Testis (tissue), 2 donors: ENCODE measurements at regions not wholly inside any gene's neighbourhood (a gene's known extent, or its start where the extent isn't known, plus 50 kb on each side); places are given as distances from the start of the nearest gene placed in this dataset.
"Not testable (repeated sequence)": the region's sequence is repeated elsewhere in the genome, so short reads cannot be mapped to it uniquely, and the experiment has no call there.

Experiments used
- DNase-seq: peaks from one replicate; pipeline ENCODE4 v3.0.0-alpha.2; 2019
- H3K27ac ChIP-seq, 2 donors: fragments of 200-600 bp; sonication (generic); one replicate each; pipeline ENCODE4 v1.5.1; 2019
- H3K27me3 ChIP-seq: fragments of 200-600 bp; sonication (generic); one replicate; pipeline ENCODE4 v1.5.1; 2019
- H3K36me3 ChIP-seq: fragments of 200-600 bp; sonication (generic); one replicate; pipeline ENCODE4 v1.5.1; 2017; ENCODE audit warnings: low read depth; ENCODE audit errors: missing control alignments
- H3K4me1 ChIP-seq: fragments of 200-600 bp; sonication (generic); one replicate; pipeline ENCODE4 v1.5.1; 2019
- H3K4me3 ChIP-seq, 2 donors: fragments of 200-600 bp; sonication (generic); one replicate each; pipeline ENCODE4 v1.5.1; 2017 to 2019
- H3K9me3 ChIP-seq: fragments of 200-600 bp; sonication (generic); one replicate; pipeline ENCODE4 v1.5.1; 2017
- POLR2A ChIP-seq: fragments of 450-650 bp; IDR thresholded peaks from one replicate; pipeline ENCODE4 v1.6.1; 2017; ENCODE audit warnings: antibody characterized with exemption, mild to moderate bottlenecking, moderate library complexity
- WGBS, 2 donors: methylation state at CpG; one replicate each; pipeline ENCODE4 v1.1.5; 2018; 5-methylcytosine and 5-hydroxymethylcytosine counted together
- intact Hi-C: fragments of 100-400 bp; cut with DNase I; formaldehyde crosslinking; loops from one replicate; pipeline ENCODE4 v1.15.1; 2023; ENCODE audit warnings: low total_unique reads
- TF ChIP-seq, protein P1 (sequence below), 3 experiments: fragments of 450-650 bp in 2 of 3; fragments of 200-600 bp in 1 of 3; sonication (generic) in 1 of 3; IDR thresholded peaks; one replicate each; pipeline ENCODE4 v1.5.1; 2016 to 2019; ENCODE audit warnings: antibody characterized with exemption in 3 of 3, mild to moderate bottlenecking in 2 of 3, moderate library complexity in 1 of 3

DNA sequence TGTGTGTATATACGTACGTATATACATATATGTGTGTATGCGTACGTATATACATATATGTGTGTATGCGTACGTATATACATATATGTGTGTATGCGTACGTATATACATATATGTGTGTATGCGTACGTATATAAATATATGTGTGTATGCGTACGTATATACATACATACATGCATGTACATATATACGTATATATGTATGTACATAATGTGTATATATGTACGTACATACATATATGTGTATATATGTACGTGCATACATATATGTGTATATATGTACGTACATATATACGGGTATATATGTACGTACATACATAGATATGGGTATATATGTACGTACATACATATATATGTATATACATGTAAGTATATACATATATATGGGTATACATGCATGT, 332.1 kb downstream of the CRPPA start:
- no peaks in the 10 kb centered on the region for H3K9me3 ChIP-seq
- DNase-seq, result no peak
- intact Hi-C loops, result no loop called here
- no peaks in the 10 kb centered on the region for H3K27me3 ChIP-seq
- H3K27ac ChIP-seq, result no peak overlapping the region
- no peak for TF ChIP-seq POLR2A
- TF ChIP-seq, protein P1, sequence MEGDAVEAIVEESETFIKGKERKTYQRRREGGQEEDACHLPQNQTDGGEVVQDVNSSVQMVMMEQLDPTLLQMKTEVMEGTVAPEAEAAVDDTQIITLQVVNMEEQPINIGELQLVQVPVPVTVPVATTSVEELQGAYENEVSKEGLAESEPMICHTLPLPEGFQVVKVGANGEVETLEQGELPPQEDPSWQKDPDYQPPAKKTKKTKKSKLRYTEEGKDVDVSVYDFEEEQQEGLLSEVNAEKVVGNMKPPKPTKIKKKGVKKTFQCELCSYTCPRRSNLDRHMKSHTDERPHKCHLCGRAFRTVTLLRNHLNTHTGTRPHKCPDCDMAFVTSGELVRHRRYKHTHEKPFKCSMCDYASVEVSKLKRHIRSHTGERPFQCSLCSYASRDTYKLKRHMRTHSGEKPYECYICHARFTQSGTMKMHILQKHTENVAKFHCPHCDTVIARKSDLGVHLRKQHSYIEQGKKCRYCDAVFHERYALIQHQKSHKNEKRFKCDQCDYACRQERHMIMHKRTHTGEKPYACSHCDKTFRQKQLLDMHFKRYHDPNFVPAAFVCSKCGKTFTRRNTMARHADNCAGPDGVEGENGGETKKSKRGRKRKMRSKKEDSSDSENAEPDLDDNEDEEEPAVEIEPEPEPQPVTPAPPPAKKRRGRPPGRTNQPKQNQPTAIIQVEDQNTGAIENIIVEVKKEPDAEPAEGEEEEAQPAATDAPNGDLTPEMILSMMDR (IDR thresholded peaks at IDR 0.05), result no peak
- WGBS, 2 donors, result 90 to 91% methylated on average over 19 of the region's 19 CpGs
- H3K36me3 ChIP-seq, result no peaks in the 10 kb centered on the region
- no peaks in the 10 kb centered on the region for H3K4me1 ChIP-seq
- no peak overlapping the region for H3K4me3 ChIP-seq

DNA sequence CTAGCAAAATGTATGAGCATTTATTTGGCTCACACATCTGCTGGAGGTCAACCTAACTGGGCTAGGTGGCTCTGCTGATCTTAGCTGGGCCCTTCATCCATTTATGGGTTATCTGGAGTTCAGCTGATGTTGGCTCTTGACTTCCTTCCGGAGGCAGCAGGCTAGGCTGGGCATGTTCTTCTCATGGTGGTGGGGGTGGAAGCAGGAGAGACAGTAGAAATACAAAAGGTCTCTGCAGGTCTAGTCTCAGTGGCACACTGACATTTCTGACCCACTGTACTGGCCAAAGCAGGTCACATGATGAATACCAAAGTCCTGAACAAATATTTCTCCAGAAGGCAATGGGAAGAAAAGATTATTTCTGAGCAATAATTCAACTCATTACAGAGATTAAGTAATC, 334.6 kb downstream of the CRPPA start:
- H3K4me3 ChIP-seq, result no peak overlapping the region
- H3K27me3 ChIP-seq, result no peaks in the 10 kb centered on the region
- intact Hi-C loops, result no loop called here
- TF ChIP-seq POLR2A, result no peak
- TF ChIP-seq, protein P1 (IDR thresholded peaks at IDR 0.05), result no peak
- H3K36me3 ChIP-seq, result no peaks in the 10 kb centered on the region
- DNase-seq, result no peak
- H3K27ac ChIP-seq, result no peak overlapping the region
- H3K4me1 ChIP-seq, result no peaks in the 10 kb centered on the region
- no peaks in the 10 kb centered on the region for H3K9me3 ChIP-seq
- WGBS, 2 donors, result 87 to 100% methylated on average over 1 of the region's 1 CpG

DNA sequence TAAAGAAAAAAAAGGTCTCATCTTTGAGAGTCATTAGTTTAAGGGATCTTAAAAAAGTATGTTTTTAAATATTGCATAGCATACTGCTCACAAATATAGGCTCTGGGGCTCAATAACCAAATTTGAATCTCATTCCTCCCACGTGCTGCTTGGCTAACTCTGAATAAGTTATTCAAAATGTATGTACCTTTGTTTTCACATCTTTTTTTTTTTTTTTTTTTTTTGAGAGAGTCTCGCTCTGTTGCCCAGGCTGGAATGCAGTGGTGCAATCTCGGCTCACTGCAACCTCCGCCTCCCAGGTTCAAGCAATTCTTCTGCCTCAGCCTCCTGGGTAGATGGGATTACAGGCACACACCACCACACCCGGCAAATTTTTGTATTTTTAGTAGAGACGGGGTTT, 335.6 kb downstream of the CRPPA start:
- 88 to 91% methylated on average over 6 of the region's 6 CpGs for WGBS, 2 donors
- H3K9me3 ChIP-seq, intact Hi-C loops, DNase-seq, H3K4me3 ChIP-seq, H3K27me3 ChIP-seq, H3K4me1 ChIP-seq, H3K27ac ChIP-seq, H3K36me3 ChIP-seq: not testable (repeated sequence)

DNA sequence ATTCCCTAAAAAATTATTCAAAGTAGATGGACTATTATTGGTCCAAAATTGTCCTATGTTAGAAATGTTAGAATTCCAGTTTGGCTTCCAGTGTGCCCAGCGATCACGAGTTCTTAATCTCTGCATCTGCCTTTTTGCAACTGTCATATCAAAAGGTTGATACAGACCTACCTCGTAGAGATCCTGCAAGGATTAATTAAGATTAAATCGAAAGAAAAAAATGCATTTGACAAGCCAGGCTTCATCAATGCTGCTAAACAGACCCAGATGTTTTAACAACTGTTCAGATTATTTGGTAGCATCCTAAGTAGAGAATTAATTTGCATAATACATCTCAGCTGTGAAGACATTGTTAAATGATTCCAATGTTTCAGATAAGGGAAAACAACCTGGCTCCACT, 336.5 kb downstream of the CRPPA start:
- H3K27ac ChIP-seq, result no peak overlapping the region
- no peaks in the 10 kb centered on the region for H3K4me1 ChIP-seq
- H3K27me3 ChIP-seq, result no peaks in the 10 kb centered on the region
- H3K36me3 ChIP-seq, result no peaks in the 10 kb centered on the region
- no peak for DNase-seq
- WGBS, 2 donors, result 84 to 87% methylated on average over 4 of the region's 4 CpGs
- intact Hi-C loops, result no loop called here
- no peaks in the 10 kb centered on the region for H3K9me3 ChIP-seq
- H3K4me3 ChIP-seq, result no peak overlapping the region
- no peak for TF ChIP-seq POLR2A
- TF ChIP-seq, protein P1 (IDR thresholded peaks at IDR 0.05), result no peak

DNA sequence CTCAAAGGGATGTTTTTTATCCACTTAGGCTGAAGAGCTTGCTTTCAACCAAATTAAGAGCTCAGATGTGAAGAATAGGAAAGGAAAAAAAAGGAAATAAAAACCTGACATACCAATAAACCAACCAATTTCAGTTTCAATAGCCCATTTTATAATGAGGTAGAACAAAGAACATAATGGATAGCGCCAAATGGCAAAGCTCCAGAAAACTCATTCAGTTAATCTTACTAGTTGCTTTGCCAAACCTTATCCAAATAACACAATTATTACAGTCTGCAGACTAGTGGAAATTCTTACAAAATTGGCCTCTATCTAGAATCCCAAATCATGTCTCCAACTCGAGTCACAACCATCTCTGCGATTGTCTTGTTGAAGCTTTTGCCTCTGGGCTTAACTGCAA, 337.0 kb downstream of the CRPPA start:
- Histone ChIP-seq H3K27me3 (no peaks in the 10 kb centered on the region), H3K36me3 (no peaks in the 10 kb centered on the region), H3K27ac (no peak overlapping the region), H3K4me1 (no peaks in the 10 kb centered on the region), H3K9me3 (no peaks in the 10 kb centered on the region), H3K4me3 (no peak overlapping the region)
- DNase-seq, result no peak
- WGBS, 2 donors, result 59 to 63% methylated on average over 3 of the region's 3 CpGs
- intact Hi-C loops, result no loop called here
- no peak for TF ChIP-seq POLR2A
- TF ChIP-seq, protein P1 (IDR thresholded peaks at IDR 0.05), result no peak
